ENCODE measurements at regions not wholly inside any gene's neighbourhood (a gene's known extent, or its start where the extent isn't known, plus 50 kb on each side); places are given as distances from the start of the nearest gene placed in this dataset.

DNA sequence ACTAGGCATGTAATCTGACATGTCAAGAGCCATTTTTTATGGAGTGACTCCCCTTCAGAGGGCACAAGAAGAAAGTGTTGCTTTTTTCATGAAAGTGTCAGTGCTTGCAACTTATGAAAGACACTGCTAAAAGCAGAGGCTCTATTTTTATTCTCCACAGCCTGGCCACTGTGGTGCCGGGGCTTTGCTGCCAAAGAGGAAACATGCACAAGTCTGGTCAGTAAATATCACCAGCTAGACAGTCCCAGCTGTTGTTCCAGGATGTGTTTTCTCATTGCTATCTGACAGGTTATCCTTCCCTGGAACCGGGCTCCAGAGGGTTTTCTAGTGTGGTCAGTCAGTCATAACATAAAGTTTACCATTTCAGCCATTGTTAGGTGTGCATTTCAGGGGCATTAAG lies 180.7 kb upstream of the PITRM1 start:
- TF ChIP-seq GATA3 (IDR thresholded peaks at IDR 0.05; ENCODE audit: low read depth, low read length) (no peak), GATA2 (IDR thresholded peaks at IDR 0.05; ENCODE audit: low read depth, low read length) (no peak)

Data from SH-SY5Y (cell line).